Suppressor macrophage treated with lipopolysaccharide for 1 hour (primary cell): ENCODE measurements at regions not wholly inside any gene's neighbourhood (a gene's known extent, or its start where the extent isn't known, plus 50 kb on each side); places are given as distances from the start of the nearest gene placed in this dataset.

Source experiments
- DNase-seq, 3 donors: peaks; one replicate each; pipeline ENCODE4 v3.0.0-alpha.2; 2020 to 2022

DNA sequence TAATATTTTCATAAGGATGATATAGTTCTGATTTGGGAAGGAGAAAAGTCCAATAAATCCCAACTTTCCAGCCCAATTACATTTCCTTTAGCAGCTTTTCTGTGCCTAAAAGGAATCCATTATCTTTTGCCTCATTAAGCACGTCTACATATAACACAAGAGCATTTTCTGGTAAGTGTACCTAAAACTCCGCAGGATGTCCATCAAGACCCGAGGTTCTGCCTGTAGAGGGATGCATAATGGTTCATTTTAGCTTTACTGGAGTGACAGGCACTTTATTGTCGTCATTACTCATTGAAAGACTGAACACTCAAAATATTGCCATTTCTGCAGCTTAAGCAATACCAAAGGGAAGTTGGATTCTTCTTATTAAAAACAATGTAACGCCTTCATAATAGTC is 669.0 kb downstream of the PRELID2 start:
- DNase-seq, result no peak

- DNase-seq, result no peak
Measured at GRCh38 chr5:145163876-145164275, 671.3 kb downstream of the PRELID2 start.

DNA sequence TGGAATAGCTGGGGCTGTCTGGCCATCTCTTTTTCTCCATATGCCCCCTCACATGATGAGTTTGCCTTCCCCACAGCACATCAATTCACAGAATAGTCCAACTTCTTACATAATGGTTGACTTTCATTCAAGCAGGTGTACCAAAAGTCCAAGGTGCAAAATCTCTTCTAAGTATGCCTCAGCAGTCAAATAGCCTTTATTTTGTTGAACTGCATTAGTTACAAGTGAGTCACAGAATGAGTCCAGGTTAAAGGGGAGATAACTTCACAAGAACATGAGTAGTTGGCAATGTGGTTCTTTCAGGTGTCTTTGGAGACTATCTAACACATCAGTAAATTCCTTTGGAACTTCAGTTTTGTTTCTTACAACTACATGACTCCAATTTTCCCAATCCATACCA is 672.5 kb downstream of the PRELID2 start:
- DNase-seq, result no peak

- no peak for DNase-seq
Measured at GRCh38 chr5:145161391-145161790, 673.8 kb downstream of the PRELID2 start.

GRCh38 chr5:145160679-145161078 is 674.5 kb downstream of the PRELID2 start:
- no peak for DNase-seq

DNA sequence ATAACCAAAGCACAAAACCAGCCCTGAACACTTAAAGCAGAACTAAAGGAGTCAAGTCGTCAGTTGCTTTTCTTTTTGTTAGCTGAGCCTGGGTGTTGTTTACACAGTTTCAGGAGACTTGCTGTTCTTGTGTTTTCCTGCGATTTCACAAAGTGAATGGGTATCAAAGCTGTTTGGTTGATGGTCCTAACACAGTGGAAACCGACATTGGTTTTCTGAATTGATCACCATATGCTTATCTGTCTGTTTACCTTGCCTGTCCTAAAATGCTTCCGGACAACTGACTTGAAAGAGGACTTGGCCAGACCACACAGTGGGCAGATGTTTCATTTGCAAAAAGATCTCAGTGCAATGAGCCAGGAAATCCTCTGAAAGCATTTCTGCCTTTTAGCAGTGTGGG is 676.4 kb downstream of the PRELID2 start:
- DNase-seq, result no peak

DNA sequence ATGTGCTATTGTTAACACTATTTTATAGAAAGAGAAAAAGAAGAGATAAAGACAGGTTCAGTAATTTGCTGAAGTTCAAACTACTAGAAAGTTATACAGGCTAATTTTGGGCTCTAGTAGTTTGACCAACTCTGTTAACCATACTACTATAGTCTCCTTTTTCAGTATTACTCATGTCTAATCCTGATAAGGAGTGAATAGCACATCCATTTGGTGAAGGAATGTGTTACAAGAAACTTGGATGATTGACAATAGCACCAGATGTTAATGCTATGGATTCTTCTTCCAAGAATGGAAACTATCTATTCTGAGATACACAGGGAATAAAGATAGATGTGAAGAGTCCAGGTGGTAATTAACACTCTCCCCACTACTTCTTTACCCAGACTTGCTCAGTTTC is 677.3 kb downstream of the PRELID2 start:
- DNase-seq, result no peak

DNA sequence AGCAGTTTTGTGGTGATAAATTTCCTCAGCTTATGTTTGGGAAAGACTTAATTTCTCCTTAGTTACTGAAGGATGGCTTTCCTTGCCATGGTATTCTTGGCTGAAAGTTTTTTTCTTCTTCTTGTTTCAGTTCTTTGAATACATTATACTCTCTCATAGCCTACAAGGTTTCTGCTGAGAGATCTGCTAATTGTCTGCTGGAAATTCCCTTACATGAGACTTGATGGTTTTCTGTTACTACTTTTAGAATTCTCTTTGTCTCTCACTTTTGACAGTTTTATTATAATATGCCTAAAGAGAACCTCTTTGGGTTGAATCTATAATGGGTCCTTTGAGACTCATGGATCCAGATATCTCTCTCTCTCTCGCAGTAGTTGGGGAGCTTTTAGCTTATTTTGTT is 693.6 kb downstream of the PRELID2 start:
- DNase-seq, result no peak

- DNase-seq, result no peak
Measured at GRCh38 chr5:145130996-145131395, 704.1 kb downstream of the PRELID2 start.

- no peak for DNase-seq
Measured at GRCh38 chr5:145129797-145130196, 705.3 kb downstream of the PRELID2 start.

- DNase-seq, result no peak
Measured at GRCh38 chr5:145124806-145125205, 710.3 kb downstream of the PRELID2 start.

GRCh38 chr5:145118611-145119010 is 716.5 kb downstream of the PRELID2 start:
- DNase-seq, result no peak

DNA sequence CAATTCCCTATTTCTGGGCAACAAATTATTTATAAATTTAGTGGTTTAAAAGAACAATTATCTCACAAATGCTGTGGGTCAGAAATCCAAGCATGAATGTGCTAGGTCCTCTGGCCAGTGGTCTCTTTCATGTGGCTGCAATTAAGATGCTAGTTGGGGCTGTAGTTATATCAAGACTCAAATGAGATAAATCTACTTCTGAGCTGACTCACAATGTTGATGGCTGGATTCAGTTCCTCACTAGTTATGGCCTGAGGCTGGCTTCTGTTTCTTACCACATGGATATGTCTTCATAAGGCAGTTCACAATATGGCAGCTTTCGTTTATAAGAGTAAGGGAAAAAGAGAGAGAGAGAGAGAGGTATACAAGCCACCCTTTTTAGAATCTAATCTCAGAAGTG is 717.0 kb downstream of the PRELID2 start:
- DNase-seq, result no peak

DNA sequence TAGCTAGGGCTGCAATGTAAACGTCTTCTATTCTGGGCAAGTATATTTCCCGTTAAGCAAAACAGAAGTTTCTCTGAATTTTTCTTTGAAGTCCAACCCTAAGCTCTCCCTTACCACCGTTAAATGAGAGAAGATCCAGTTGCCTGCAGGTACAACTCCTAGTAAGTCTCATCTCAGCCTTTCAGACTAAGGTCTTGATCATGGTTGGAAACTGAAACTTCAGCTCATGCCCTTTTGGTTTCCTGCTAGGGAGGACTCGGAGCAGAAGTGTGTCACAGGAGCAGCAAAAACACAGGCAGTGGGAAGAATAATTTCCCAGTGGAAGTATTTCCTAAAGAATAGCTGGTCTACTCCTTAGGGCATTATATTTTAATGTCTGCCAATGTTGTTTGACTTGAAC is 717.9 kb downstream of the PRELID2 start:
- no peak for DNase-seq

GRCh38 chr5:145111420-145111819 is 723.7 kb downstream of the PRELID2 start:
- DNase-seq, result no peak

DNA sequence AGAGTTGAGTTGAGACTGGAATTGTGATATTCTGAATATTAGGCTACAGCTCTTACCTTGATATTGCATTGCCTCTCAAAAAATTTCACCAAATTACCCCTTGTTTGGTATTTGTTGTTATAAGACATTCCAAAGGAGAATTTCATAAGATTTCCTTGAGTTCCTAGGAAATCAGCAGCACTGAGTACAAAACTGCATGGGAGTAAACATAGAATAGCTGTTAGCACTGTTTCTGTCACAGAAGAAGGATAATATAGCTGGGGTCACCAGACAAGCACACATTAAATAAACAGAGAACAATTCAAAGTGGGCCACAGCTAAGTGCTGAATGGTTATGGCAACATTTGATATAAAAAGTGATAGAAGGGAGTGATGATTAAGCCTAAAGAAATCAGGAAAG is 724.3 kb downstream of the PRELID2 start:
- DNase-seq, result no peak

GRCh38 chr5:145110181-145110580 is 725.0 kb downstream of the PRELID2 start:
- no peak for DNase-seq

DNA sequence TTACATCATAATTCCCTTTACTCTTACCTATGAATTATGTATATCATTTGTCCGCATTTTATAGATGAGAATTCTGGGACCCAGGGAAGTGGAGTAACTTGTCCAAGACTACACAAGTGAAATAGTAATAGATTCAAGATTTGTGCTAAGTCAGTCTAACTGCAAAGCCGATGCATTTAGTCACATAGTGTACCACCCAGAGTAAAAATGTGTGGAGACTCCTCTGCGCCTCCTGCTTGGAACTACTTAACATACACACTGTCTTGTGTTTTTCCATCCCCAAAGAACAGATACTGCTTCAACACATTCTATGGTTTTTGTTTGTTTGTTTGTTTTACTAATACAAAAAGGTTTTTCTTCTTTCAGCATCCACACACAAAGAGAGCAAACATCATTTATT is 729.8 kb downstream of the PRELID2 start:
- no peak for DNase-seq

GRCh38 chr5:145104106-145104505 is 731.0 kb downstream of the PRELID2 start:
- no peak for DNase-seq

- DNase-seq, result peak in 2 of 3 donors; percentile 0 to 1
Measured at GRCh38 chr5:145101246-145101645, 733.9 kb downstream of the PRELID2 start.

- DNase-seq, result no peak
Measured at GRCh38 chr5:145090115-145090514, 745.0 kb downstream of the PRELID2 start.

- no peak for DNase-seq
Measured at GRCh38 chr5:145084834-145085233, 750.3 kb downstream of the PRELID2 start.

DNA sequence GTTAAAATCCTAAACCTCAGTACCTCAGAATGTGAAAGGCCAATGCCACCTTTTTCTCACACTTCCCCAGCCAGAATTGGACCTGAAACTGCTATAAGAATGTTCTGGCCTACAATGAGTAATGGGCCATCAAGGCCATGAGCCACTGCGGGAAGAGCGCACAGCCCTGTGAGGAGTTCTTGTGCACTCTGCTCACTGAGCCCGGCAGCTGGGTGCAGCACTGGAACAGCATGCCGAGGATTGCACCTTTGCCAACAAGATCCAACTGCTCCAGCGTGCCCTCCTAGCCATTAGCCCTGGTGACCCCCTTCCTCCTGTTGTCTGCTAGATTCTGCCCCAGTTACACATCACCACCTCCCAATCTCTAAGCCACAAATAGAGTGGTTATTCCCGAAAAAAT is 758.1 kb downstream of the PRELID2 start:
- no peak for DNase-seq

DNA sequence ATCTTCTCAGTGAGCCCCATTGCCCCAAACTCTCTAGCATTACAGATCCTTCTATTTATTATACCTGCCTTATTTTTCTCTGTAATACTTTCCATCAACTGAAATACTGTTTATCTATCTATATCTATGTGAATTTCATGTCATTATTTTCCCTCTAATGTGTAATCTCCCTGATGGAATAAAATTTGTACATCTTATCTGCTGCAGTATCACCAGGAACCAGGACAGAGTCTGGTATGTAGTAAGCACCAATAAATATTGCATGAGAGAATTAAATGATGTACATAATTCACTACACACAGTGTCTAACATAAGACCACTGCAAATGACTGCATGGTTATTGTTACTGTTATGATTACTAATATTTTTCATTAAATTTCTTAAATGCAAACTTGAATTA is 759.1 kb downstream of the PRELID2 start:
- no peak for DNase-seq

GRCh38 chr5:145072889-145073288 is 762.3 kb downstream of the PRELID2 start:
- DNase-seq, result no peak

DNA sequence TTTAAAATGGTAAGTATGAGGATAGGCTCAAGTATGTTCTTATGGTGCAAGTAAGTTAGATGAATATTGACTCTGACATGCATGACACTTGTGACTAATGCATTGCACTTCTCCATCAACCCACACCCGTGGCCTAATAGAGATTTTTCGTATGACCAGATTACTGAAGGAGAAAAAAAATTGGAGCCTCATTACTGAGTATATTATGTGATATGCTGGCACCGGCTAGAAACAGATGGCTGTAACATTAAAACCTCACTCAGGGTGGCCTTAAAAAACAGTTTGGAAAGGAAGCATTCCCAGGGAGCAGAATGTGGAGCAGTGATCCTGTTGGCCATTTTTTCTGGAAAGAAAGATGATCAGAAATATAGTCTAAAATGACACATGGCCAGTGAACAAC is 766.4 kb downstream of the PRELID2 start:
- DNase-seq, result no peak
